ENCODE measurements at regions not wholly inside any gene's neighbourhood (a gene's known extent, or its start where the extent isn't known, plus 50 kb on each side); places are given as distances from the start of the nearest gene placed in this dataset.

- no peak for TF ChIP-seq EZH2 (IDR thresholded peaks at IDR 0.05; ENCODE audit: low read length, unreplicated experiment)
- TF ChIP-seq CTCF (conservative IDR thresholded peaks at IDR 0.05; ENCODE audit: low read depth, low read length) = no peak
These were observed 225.0 kb upstream of the CXXC4 start for GRCh38 chr4:104719539-104720230.

Data from PC-3 (cell line).